Bone marrow (tissue), 2 donors: ENCODE measurements at regions not wholly inside any gene's neighbourhood (a gene's known extent, or its start where the extent isn't known, plus 50 kb on each side); places are given as distances from the start of the nearest gene placed in this dataset.

Source experiments
- DNase-seq, 2 donors: peaks; one replicate each; lab custom pipeline; 2025; lab: John Stamatoyannopoulos, UW

GRCh38 chrX:131778269-131779218, 234.7 kb downstream of the OR13H1 start:
- DNase-seq, result no peak

- DNase-seq, result no peak
These were observed 235.4 kb downstream of the OR13H1 start for GRCh38 chrX:131779306-131779705.

GRCh38 chrX:131779741-131780140, 235.9 kb downstream of the OR13H1 start:
- no peak for DNase-seq

- DNase-seq, result no peak
These were observed 238.8 kb downstream of the OR13H1 start for GRCh38 chrX:131782646-131783045.

- no peak for DNase-seq
These were observed 239.4 kb upstream of the STK26 start for GRCh38 chrX:131783555-131784308.

GRCh38 chrX:131789664-131790063, 233.4 kb upstream of the STK26 start:
- no peak for DNase-seq

- DNase-seq, result no peak
These were observed 231.3 kb upstream of the STK26 start for GRCh38 chrX:131791608-131792355.

GRCh38 chrX:131792356-131792749, 230.7 kb upstream of the STK26 start:
- DNase-seq, result no peak

- no peak for DNase-seq
These were observed 230.2 kb upstream of the STK26 start for GRCh38 chrX:131792789-131793462.

- no peak for DNase-seq
These were observed 227.5 kb upstream of the STK26 start for GRCh38 chrX:131795442-131796229.

- no peak for DNase-seq
These were observed 222.0 kb upstream of the STK26 start for GRCh38 chrX:131801066-131801465.

- no peak for DNase-seq
These were observed 221.2 kb upstream of the STK26 start for GRCh38 chrX:131801911-131802310.

GRCh38 chrX:131802836-131803626, 220.1 kb upstream of the STK26 start:
- DNase-seq, result no peak

- peak; percentile 18 to 86 for DNase-seq
These were observed 210.0 kb upstream of the STK26 start for GRCh38 chrX:131812847-131813825.

- DNase-seq, result peak; percentile 29 to 82
These were observed 206.5 kb upstream of the STK26 start for GRCh38 chrX:131816551-131817136.

GRCh38 chrX:131818297-131818936, 204.7 kb upstream of the STK26 start:
- DNase-seq, result no peak

GRCh38 chrX:131821945-131822622, 201.0 kb upstream of the STK26 start:
- no peak for DNase-seq
